WI38 (cell line): ENCODE measurements at regions not wholly inside any gene's neighbourhood (a gene's known extent, or its start where the extent isn't known, plus 50 kb on each side); places are given as distances from the start of the nearest gene placed in this dataset.

Source experiments
- H3K4me3 ChIP-seq: 2 replicates; pipeline ENCODE4 v1.5.1; 2011; ENCODE audit warnings: low read depth, mild to moderate bottlenecking, control low read depth, low read length
- CTCF ChIP-seq: IDR thresholded peaks from 2 replicates; pipeline ENCODE4 v1.5.1; 2012; ENCODE audit warnings: low read depth, mild to moderate bottlenecking, control low read depth, low read length

- no peak overlapping the region for H3K4me3 ChIP-seq
- no peak for TF ChIP-seq CTCF
Observed at GRCh38 chr2:12177455-12178288, 431.2 kb downstream of the LPIN1 start.

- TF ChIP-seq CTCF, result no peak
- H3K4me3 ChIP-seq, result no peak overlapping the region
Observed at GRCh38 chr2:12178289-12179080, 432.1 kb downstream of the LPIN1 start.

- H3K4me3 ChIP-seq, result no peak overlapping the region
- TF ChIP-seq CTCF, result no peak
Observed at GRCh38 chr2:12180031-12180430, 433.6 kb downstream of the LPIN1 start.

GRCh38 chr2:12183032-12183645 is 436.7 kb downstream of the LPIN1 start:
- no peak overlapping the region for H3K4me3 ChIP-seq
- TF ChIP-seq CTCF, result no peak

GRCh38 chr2:12192762-12193161 is 446.3 kb downstream of the LPIN1 start:
- no peak for TF ChIP-seq CTCF
- no peak overlapping the region for H3K4me3 ChIP-seq

- TF ChIP-seq CTCF, result no peak
- H3K4me3 ChIP-seq, result no peak overlapping the region
Observed at GRCh38 chr2:12194968-12195367, 448.5 kb downstream of the LPIN1 start.
